DMS 273 treated with DMSO at 0.1 percent for 48 hours (cell line): ENCODE measurements at regions not wholly inside any gene's neighbourhood (a gene's known extent, or its start where the extent isn't known, plus 50 kb on each side); places are given as distances from the start of the nearest gene placed in this dataset.
A peak's percentile ranks its signal among the peaks of the same experiment; 100 is the strongest.

Source experiments
- DNase-seq: peaks from one replicate; lab custom pipeline; 2025; lab: John Stamatoyannopoulos, UW

DNA sequence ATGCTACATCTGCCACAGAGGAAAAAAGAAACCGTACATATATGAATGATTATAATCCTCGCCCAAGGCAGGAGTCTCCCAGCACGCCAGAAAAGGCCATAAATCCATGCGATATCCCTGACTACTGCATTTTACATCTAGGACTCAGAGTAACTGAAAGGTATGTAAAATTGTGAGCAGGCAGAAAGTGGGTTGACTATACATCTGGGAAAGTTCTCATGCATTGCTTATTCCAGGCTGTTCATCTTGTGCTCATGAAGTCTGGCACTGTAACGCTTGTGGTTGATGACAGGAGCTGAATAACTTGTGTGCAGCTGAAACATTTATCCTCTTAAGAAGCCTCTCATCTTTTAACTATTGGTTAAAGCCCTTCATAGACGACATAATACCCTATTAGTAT lies 193.4 kb upstream of the STEAP4 start:
- no peak for DNase-seq

DNA sequence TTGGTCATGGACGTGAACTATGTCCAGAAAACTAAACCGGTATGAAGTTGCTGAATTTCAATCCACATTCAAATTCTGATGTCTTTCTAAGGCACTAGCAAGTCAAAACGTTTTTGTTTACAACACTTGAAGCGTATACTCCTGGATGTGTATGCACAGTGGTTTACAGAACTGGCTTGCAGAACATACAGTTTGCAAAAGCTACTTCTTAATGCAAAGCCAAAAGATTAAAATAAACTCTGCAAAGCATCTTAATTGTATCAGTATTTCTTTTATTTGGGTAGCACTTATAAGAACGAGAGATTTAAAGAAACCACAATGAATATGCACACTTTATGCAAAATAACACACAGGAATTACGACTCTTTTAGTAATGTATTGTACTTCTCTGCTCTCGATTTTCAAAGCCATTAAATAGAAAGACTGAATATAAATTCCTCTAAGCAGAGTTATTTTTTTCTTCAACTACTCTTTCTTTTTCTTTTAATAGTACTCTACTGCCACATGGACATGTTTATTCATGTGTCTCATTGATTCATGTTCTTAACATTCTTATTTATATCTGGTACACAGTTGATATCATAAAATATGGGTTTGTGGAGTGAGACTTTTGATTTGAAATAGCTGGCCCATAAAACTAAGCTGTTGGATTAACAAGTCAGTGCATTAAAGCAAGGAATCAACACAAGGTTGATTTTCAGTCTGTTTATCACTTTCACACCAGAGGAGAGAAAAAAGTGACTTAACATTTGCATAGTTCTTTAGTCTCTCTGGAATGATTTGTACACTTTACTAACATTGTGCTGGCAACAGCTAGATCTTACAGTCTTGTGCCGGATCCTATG lies 189.4 kb upstream of the STEAP4 start:
- no peak for DNase-seq

DNA sequence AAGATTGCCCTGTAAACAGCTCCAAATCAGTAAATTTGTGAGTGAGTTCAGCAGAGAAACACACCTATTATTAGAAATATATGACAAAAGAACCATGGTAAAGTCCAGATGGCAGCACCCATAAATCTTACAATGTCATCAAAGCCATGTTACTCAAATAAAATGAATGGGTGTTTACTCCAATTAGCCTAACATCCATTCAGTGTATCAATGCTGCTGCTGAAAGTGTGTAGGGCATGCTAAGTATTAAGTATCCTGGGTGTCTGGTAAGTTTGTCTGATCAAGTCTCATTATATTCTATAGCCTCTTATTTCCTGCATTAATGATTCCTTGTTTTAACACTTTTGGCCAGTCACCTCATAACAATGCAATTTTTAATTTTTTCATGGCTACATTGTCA lies 185.5 kb upstream of the STEAP4 start:
- DNase-seq, result peak; percentile 69

DNA sequence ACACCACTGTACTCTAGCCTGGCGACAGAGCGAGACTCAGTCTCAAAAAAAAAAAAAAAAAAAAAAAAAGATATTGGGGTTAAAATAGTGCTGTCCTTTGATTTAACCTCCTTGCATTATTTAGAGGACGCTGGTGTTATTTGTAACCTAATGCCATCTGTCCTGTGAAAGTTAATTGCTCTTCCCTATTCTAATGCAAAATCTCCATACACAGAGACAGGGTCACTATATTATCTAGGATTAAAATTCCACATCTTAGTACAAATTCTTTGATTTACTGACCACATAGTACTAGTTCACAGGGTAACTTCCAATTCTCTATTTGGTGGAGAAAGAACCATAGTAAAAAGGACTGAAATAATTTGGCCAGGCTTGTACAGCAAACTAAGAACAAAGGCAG lies 184.2 kb upstream of the STEAP4 start:
- no peak for DNase-seq

DNA sequence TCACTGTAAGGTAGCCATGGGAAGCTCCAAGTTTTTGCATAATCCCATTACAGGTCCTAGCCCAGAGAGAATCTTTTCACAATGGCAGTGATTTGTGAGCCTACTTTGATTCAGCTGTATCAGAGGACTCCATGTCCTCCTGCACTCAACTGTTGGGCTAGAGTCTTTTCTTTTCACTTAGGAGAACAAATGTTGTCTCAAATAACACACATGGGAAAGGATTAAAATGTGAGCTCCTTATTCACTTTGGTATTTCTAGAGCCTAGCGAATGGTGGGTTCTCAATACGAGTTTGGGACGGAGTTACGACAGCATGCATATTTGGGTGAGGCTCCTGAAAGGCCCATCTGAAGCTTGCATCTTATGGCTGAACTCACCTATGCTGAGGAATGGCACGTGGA lies 183.5 kb upstream of the STEAP4 start:
- DNase-seq, result no peak

DNA sequence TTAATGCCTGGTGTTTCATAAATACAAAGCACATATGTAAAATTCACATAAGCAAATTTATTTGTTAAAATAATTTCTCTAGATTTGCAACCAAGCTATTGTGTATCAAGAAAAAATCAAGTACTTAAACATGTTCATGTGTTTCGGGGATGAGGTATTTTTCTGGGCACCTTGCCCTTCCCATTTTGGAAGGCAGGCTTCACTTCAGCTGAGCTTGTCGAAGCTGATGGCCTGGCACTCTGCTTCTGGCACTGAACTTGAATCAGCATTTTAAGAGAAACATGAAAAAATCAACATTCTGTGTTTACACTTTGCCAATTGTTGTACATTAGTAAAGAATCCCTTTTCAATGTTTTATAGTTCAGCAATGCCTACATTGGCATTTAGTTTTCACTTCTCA lies 179.1 kb upstream of the STEAP4 start:
- DNase-seq, result peak; percentile 33

DNA sequence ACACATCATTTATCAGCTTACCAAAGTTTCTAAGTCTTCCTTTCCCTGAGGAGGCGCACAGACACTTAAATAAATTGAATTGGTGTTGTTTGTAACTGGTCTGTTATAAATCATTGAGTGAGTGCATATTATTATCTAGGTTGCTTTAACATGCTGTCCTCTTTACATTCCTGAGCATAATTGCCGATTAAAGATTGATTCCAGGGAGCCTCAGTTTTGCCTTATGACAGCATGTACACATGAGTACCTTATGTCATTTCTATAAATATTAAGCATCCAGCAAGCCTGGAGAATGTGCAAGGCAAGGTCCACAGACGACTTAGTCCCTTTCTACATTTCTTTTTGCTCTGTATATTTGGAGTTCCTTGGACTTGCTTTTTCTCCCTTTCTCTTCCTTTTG lies 177.9 kb upstream of the STEAP4 start:
- DNase-seq, result no peak

DNA sequence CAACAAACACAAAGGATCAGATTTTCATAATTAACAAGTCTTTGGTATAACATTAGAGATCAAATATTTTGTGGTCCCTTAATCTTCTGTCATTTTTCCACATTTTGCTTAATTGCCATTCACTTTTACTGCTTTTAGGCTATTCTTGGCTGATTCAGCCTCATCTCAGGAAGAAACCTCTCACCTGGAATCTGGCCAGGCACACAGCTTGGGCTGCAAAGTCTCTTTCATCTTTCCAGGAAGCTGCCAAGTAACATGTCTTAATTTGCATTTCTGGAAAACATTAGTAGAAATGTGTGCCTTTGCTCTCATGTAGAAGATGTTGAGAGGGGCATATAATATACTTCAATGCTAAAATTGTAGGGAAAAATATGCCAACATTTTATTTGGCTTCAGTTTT lies 174.2 kb upstream of the STEAP4 start:
- peak; percentile 94 for DNase-seq

DNA sequence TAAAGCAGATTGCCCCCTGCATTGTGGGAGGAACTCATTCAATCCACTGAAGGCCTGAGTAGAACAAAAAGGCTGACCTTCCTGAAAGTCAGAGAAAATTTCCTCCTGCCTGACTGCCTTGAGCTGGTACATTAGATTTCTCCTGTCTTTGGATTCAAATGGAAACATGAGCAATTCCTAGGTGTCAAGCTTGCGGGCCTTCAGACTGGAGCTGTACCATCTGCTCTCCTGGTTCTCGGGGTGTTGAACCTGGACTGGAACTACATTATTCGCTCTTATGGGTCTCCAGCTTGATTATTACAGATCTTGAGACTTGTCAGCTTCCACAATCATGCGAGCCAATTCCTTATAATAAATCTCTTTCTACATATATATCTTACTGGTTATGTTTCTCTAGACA lies 173.6 kb upstream of the STEAP4 start:
- peak; percentile 79 for DNase-seq

DNA sequence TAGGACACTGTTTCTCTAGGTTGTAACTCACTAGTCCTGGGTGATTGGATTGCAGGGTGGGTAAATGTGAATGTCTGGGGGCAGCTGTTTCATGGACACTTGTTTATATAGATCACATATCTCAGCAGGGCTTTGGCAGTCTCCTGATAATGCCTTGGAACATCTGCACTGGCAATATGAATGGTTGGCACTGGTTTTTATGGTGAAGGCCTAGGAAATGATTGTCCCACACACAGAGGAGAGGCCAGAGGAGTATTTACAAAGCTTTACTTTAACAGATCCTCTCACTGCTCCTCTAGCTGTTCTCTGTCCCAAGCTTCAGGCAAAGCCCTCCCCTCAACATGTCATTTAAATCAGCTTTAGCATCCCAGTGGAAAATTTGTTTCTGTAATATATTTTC lies 171.3 kb upstream of the STEAP4 start:
- DNase-seq, result peak; percentile 98

DNA sequence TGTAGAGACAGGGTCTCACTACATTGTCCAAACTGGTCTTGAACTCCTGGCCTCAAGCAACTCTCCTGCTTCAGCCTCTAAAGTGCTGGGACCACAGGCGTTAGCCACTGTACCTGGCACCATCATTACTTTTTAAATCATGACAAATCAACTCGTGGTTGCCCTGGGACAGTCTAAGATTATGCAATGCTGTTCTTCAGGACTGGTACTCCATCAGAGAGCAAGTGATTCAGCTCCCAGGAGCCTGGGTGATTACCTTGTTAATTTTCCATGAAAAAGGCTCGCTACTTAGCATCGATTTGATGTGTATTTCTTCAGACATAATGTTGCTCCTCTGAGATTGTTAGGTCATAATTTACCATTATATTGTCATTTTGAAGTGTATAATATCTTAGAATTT lies 158.9 kb upstream of the STEAP4 start:
- DNase-seq, result no peak

DNA sequence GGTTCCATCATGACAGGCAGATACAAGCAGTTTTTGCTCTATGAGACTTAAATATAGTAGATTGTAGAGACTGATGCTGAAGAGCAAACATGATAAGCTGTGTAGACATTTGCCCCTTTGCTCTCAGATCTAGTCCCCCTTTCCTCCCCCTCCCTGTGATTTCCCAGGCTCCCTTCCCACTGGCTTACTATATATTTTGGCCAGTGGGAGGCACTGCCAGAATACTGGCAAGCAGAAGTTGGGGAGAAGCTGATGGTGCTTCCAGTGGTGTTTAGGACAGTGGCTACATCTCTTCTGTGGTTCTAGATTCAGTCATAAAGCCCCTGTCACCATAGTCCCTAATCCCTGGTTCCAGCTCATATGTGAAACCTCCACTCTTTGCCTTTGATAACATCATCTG lies 156.1 kb upstream of the STEAP4 start:
- DNase-seq, result no peak

DNA sequence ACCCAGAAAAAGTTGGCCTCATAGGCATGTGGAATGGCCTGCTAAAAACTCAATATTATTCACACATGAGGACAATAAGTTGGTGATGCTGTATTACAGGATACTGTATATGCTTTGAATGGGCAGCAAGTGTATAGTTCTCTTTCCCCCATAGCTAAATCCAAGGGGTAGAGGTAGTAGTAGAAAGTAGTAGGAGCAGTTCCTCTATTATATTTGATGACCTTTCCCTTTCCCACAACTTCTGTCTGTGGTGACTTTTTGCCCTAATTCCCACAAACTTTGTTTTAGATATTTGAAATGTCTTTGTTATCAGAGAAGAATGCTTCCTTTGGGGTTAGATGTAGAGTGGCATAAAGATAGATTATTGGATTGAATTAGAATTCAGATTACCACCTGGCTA lies 154.0 kb upstream of the STEAP4 start:
- no peak for DNase-seq

DNA sequence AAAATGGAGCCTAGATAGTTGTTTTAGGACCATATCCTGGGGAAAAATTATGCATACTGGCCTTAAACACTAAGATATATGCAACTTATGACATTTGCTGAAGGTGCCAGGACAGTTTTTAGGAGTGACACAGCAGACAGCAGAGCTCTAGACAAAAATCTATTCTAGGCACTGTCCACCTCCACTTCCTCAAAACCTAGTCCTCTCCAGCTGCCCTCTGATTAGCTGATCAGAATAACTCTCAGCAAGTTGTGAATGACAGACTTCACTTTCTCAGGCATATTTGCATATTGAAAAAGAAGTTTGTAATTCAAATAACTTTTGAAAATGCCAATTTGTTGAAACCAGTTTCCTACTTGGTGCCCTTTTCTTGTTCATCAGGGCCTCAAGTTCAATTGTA lies 152.3 kb upstream of the STEAP4 start:
- no peak for DNase-seq

DNA sequence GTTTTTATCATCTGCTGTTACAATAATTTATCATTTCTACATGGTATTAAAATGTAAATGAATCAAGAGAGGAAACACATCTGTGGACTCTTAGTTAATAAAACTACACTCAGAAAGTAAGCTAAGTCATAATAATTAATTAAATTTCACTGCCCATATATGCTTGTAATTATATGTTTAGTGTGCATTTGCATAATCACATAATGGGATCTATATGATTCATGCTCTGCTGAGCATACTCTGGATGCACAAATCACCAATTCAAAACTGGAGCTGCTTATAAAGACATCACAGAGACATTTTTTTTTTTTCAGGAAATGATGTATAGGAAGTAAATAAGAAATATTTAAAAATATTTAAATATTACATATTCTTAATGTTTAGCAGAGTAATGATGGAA lies 151.6 kb upstream of the STEAP4 start:
- DNase-seq, result no peak

DNA sequence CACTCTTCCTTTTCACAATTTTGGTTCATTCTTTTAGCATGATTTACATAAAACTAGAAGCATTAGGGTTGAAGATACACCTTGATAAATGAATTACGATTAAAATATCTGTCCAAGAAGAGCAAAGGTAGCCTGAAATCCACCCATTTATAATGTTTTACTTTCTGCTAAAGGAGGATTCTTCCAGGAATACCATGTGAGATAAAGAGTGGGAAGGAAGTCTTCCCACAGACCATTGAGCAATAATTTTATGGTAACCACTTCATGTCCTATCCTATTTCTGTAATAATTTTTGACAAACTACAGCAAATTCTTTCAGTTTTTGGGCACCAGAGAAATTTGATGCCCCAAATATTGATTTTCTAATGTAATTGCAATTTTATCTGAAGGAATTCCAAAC lies 150.6 kb upstream of the STEAP4 start:
- DNase-seq, result no peak

DNA sequence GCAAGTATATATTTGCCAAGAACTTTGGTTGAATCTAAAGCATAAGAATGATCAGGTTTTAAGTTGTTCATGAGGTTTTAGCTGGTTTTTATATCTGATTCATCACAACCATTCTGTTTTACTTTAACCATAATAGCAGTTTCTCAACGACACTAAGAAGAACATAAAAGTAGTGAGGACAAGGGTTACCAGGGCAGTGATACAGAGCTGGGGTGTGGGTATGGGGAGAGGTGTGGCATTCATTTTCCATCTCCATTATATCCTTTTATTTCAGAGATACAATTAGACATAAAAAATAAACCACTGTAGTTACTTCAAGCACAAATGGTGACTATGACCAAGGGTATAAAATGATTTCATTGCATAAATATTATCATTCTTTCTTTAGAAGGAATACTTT lies 149.8 kb upstream of the STEAP4 start:
- no peak for DNase-seq

DNA sequence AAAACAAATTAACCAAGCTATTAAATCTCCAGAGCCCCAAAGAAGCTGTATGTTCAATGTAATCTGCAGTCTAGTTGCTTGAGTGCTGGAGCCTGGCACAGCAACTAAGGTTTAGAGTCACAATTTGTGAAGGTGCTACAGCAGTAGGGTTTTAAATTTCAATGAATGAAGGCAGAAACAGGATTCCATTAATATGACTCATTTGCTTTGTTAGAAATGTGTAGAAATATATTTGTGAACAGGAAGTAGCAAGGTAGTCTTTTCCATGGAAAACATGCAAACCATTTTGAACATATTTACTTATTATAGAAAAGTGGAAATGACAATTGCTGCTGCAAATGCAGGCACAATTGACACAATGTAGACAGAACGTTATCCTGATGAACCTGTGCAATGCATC lies 149.0 kb upstream of the STEAP4 start:
- DNase-seq, result no peak

DNA sequence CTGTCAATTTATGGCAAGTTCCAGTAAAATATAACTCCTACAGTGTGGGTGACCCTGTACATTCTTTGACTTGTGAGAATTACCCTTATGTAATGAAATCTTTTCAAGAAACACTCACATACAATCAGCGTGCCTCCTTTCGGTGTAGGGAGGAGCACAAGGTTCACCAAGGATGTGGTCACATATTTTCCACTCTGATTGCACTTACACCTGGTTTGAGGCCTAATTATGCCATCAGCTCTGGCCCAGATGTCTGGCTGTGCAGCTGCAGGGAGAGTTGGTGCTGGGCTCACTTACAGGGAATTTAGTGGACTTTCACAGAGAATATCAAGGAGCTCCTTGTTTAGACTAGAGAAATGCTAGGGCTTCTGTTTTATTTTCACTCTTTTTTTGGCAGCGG lies 146.0 kb upstream of the STEAP4 start:
- no peak for DNase-seq

DNA sequence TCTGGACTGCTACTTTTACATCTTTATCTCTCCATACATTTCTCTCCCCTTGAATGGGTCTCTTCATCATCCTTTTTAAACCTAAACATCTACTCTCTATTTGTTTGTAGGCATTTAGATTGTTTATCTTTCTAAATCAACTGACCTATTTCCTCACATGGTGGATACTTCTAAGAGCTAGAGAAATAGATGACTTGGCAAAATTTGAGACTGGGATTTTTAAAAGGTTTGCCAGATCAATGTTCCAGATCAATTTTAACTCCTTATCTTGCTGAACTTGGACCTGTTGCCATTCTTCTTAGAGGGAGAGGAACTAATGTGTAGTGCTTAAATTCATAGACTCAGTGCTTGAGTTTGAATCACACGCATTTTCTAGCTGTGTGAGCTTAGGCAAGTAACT lies 144.2 kb upstream of the STEAP4 start:
- DNase-seq, result no peak

DNA sequence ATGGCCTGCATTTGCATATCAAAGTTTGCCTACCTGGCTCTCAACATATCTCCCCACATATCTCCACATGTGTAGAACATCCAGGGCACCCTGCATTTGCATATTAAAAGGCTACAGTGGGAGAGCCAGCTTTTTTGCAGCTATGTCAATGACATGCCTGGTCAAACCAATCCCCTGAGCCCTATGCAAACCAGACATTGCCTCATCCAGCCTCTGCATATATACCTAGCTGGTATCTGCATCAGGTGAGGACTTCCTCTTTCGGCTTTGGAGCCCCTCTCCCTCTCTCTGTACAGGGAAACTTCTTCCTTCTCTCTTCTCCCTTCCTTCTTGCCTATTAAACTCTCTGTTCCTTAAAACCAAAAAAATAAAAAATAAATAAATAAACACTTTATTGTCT lies 142.7 kb upstream of the STEAP4 start:
- no peak for DNase-seq

DNA sequence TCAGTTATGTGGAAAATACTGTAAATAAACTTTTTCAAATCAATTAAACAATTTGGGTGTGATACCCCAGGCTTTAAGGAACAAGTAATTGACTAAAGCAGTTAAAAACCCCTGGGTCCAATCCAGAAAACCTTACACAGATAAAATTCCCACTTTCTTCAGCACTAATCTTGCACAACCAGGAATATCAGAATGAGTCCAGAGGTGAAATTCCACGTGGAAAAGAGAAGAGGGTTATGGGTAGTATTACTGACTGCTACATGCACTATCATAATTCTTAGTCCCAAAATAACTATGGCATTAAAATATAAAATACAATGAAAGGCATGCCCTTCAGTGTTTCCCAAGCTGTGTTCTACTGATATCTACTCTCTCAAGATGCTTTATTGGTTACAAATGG lies 135.7 kb upstream of the STEAP4 start:
- DNase-seq, result no peak

DNA sequence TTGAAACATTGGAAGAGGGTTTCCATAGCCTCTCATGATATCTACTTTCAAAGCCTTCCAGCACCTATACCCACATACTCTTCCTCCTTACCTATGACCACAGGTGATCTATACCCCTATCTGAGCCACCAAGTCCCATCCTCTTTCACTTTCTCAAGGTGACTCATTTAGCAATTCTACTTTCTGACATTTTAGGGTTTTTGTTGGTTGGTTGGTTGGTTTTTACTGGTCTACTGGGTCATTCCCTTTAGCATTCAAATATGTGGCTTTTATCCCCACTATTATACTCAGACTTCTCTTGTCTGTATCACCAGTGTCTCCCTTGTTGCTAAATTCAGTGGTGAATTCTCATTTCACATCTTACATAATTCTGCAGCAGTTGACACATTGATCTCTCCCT lies 130.4 kb upstream of the STEAP4 start:
- no peak for DNase-seq

DNA sequence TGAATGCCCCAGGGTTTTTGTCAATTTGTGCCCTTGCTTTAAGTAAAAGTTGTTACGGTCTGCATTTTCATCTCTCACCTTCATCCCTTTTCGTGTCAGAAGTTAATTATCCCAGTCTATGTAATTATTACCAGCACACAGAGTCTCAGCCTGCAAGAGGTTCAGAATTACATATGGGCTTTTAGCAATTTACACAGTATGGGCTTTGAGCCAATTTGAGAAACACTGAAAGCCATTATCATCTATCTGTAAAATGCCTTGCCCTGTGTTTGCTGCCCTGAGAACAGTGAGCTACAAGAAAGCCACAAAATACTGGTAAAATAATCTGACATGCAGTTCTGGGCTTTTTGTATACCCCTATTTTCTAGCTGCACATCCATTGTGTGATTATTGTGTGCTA lies 125.6 kb upstream of the STEAP4 start:
- DNase-seq, result peak; percentile 18

DNA sequence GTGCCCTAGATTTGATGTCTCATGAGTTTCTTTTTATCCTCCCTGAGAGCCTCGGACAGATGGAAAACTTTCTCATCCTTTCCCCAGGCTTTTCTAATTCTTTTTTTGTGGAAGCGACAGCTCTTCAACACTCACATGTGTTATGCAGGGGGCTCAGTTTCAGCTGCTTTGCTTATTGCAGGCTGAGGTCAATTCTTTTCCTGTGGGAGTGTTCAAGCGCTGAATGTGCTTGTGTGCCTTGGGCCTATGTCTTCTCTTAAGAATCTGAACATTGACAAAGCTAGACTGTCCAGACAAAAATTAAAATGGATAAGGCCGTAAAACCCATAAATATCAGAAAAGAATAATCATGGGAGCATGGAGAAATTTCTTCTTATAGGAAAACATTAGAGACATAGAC lies 125.2 kb upstream of the STEAP4 start:
- no peak for DNase-seq
